WERI-Rb-1 (cell line): ENCODE measurements at regions not wholly inside any gene's neighbourhood (a gene's known extent, or its start where the extent isn't known, plus 50 kb on each side); places are given as distances from the start of the nearest gene placed in this dataset.

ENCODE experiments used
- DNase-seq: peaks from one replicate; pipeline ENCODE4 v3.0.0-alpha.2; 2020
- H3K27ac ChIP-seq: fragments of 250-450 bp; sonication (Bioruptor Pico); 2 replicates; pipeline ENCODE4 v1.5.1; 2020; ENCODE audit warnings: mild to moderate bottlenecking, moderate library complexity
- H3K27me3 ChIP-seq: fragments of 250-450 bp; sonication (Bioruptor Pico); 2 replicates; pipeline ENCODE4 v1.5.1; 2021; ENCODE audit warnings: mild to moderate bottlenecking, low read depth, moderate library complexity; ENCODE audit not compliant: insufficient read depth, severe bottlenecking
- H3K36me3 ChIP-seq: fragments of 250-450 bp; sonication (Bioruptor Pico); 2 replicates; pipeline ENCODE4 v1.5.1; 2020; ENCODE audit warnings: mild to moderate bottlenecking, moderate library complexity
- H3K4me3 ChIP-seq: 2 replicates; pipeline ENCODE4 v1.5.1; 2011; ENCODE audit warnings: low read depth, mild to moderate bottlenecking, control low read depth, low read length
- H3K9me3 ChIP-seq: fragments of 250-450 bp; sonication (Bioruptor Pico); 2 replicates; pipeline ENCODE4 v1.5.1; 2021; ENCODE audit warnings: mild to moderate bottlenecking, moderate library complexity; ENCODE audit not compliant: severe bottlenecking
- CTCF ChIP-seq: IDR thresholded peaks from 2 replicates; pipeline ENCODE4 v1.5.1; 2011; ENCODE audit warnings: low read depth, mild to moderate bottlenecking, control low read depth, inconsistent platforms, low read length

GRCh38 chr1:60196026-60196425 is 122.5 kb upstream of the C1orf87 start:
- Histone ChIP-seq H3K27ac (no peak overlapping the region), H3K27me3 (no peaks in the 10 kb centered on the region), H3K4me3 (no peak overlapping the region), H3K36me3 (no peaks in the 10 kb centered on the region), H3K9me3 (no peaks in the 10 kb centered on the region)
- no peak for TF ChIP-seq CTCF
- DNase-seq = no peak

GRCh38 chr1:60185684-60186083 is 112.1 kb upstream of the C1orf87 start:
- DNase-seq = no peak
- no peak overlapping the region for H3K27ac ChIP-seq
- no peaks in the 10 kb centered on the region for H3K27me3 ChIP-seq
- TF ChIP-seq CTCF = no peak
- no peaks in the 10 kb centered on the region for H3K36me3 ChIP-seq
- no peaks in the 10 kb centered on the region for H3K9me3 ChIP-seq
- no peak overlapping the region for H3K4me3 ChIP-seq

GRCh38 chr1:60184521-60184920 is 111.0 kb upstream of the C1orf87 start:
- Histone ChIP-seq H3K27me3 (no peaks in the 10 kb centered on the region), H3K36me3 (no peaks in the 10 kb centered on the region), H3K4me3 (no peak overlapping the region), H3K9me3 (no peaks in the 10 kb centered on the region), H3K27ac (no peak overlapping the region)
- DNase-seq = no peak
- TF ChIP-seq CTCF = no peak

GRCh38 chr1:60173729-60174505 is 100.3 kb upstream of the C1orf87 start:
- no peaks in the 10 kb centered on the region for H3K9me3 ChIP-seq
- no peak overlapping the region for H3K4me3 ChIP-seq
- no peak overlapping the region for H3K27ac ChIP-seq
- no peaks in the 10 kb centered on the region for H3K36me3 ChIP-seq
- DNase-seq = no peak
- no peaks in the 10 kb centered on the region for H3K27me3 ChIP-seq
- TF ChIP-seq CTCF = no peak

GRCh38 chr1:60173006-60173405 is 99.4 kb upstream of the C1orf87 start:
- TF ChIP-seq CTCF = no peak
- Histone ChIP-seq H3K27ac (no peak overlapping the region), H3K4me3 (no peak overlapping the region), H3K9me3 (no peaks in the 10 kb centered on the region), H3K27me3 (no peaks in the 10 kb centered on the region), H3K36me3 (no peaks in the 10 kb centered on the region)
- DNase-seq = no peak

- no peak for DNase-seq
- H3K9me3 ChIP-seq = no peaks in the 10 kb centered on the region
- TF ChIP-seq CTCF = no peak
Measured at GRCh38 chr1:60171801-60172200, 98.2 kb upstream of the C1orf87 start.

More at GRCh38 chr1:60171801-60172200, 98.2 kb upstream of the C1orf87 start:
- no peak overlapping the region for H3K27ac ChIP-seq
- no peaks in the 10 kb centered on the region for H3K36me3 ChIP-seq
- H3K4me3 ChIP-seq = no peak overlapping the region
- no peaks in the 10 kb centered on the region for H3K27me3 ChIP-seq
